ENCODE measurements at regions not wholly inside any gene's neighbourhood (a gene's known extent, or its start where the extent isn't known, plus 50 kb on each side); places are given as distances from the start of the nearest gene placed in this dataset.

DNA sequence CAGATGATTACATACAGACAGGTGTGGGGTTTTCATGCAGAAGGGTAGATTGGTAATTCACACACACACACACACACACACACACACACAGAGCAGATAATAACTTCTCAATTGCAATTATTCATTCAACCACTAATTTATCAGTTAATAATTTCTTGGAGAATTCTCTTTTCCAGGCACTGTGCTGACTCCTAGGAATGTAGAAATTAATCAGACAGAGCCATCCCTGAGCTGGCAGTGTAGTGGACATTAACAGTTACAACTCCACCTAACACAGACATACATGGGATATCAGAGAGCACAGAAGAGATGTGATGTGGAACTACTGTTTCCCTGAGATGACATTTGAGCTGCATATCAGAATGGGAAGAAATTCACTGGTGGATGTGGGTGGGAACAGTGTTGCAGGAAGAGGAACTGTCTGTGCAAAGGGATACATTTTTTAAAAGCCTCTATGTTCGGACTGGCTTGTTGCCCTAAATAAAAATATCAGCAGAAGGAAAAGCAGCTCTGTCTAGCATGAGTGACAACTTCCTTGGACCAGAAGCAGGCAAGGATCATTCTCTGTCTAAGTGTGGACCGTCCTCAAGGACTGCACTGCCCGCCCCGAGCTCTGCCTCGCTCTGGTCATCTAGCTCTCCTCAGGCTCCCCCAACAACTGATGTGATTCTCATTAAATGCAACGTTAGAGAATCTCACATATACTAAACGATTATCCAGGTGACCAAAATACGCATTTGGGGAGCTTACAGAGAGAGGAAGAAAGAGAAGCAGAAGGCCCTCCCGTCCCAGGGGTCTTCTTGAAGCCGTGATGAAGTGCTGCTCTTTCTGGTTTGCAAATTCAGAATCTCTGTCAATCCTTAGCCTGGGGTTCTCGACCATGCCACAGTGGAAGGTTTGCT is 173.4 kb upstream of the TRIB2 start:
- TF ChIP-seq ZNF274 (IDR thresholded peaks at IDR 0.05; ENCODE audit: low read depth, low read length) (no peak), YY1 (IDR thresholded peaks at IDR 0.05; ENCODE audit: insufficient read depth, insufficient read length) (no peak), SUZ12 (IDR thresholded peaks at IDR 0.05; ENCODE audit: extremely low read depth, insufficient read depth, insufficient read length) (no peak)
- H3K27me3 ChIP-seq (ENCODE audit: insufficient read depth, insufficient read length) = no peaks in the 10 kb centered on the region
- no peaks in the 10 kb centered on the region for H3K9me3 ChIP-seq (ENCODE audit: insufficient read depth, low read length)
- no peak for DNase-seq (ENCODE audit: low read depth, low spot score)
- no peaks in the 10 kb centered on the region for H3K36me3 ChIP-seq (ENCODE audit: insufficient read depth, insufficient read length, low read length)
- no peak overlapping the region for H3K9ac ChIP-seq (ENCODE audit: insufficient read length, low read depth)
- no peak overlapping the region for H3K4me3 ChIP-seq (ENCODE audit: insufficient read length, low read depth)
- H3K4me1 ChIP-seq (ENCODE audit: insufficient read depth, insufficient read length) = no peaks in the 10 kb centered on the region

DNA sequence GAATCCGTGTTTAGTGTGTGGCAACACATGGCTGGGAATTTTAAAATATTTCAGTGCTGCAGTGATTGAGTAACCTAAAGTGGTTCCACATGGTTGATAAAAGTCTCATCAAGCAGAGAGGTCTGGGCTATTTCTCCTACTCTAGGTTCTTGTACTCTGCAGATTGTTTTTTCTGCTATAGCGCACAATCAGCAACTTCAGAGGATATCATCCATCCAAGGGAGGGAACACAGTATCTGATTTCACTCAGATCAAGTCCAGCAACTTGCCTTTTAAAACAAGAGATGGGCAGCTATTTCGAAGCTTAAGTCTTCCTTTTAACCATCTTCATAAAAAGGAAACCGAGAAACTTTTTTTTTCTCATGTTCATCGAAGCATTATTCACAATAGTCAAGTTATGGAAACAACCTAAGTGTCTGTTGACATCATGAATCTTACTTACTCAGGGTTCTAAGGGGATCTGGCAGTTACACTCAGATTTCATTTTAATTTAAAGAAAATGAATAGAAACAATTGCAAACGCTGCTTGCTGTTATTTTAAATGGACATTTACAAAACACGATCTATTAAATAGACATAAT is 172.7 kb upstream of the TRIB2 start:
- Histone ChIP-seq H3K9me3 (ENCODE audit: insufficient read depth, low read length) (no peaks in the 10 kb centered on the region), H3K4me3 (ENCODE audit: insufficient read length, low read depth) (no peak overlapping the region), H3K9ac (ENCODE audit: insufficient read length, low read depth) (no peak overlapping the region), H3K27me3 (ENCODE audit: insufficient read depth, insufficient read length) (no peaks in the 10 kb centered on the region), H3K36me3 (ENCODE audit: insufficient read depth, insufficient read length, low read length) (no peaks in the 10 kb centered on the region), H3K4me1 (ENCODE audit: insufficient read depth, insufficient read length) (no peaks in the 10 kb centered on the region)
- TF ChIP-seq SUZ12 (IDR thresholded peaks at IDR 0.05; ENCODE audit: extremely low read depth, insufficient read depth, insufficient read length) (no peak), YY1 (IDR thresholded peaks at IDR 0.05; ENCODE audit: insufficient read depth, insufficient read length) (no peak), ZNF274 (IDR thresholded peaks at IDR 0.05; ENCODE audit: low read depth, low read length) (no peak)
- DNase-seq (ENCODE audit: low read depth, low spot score) = no peak

DNA sequence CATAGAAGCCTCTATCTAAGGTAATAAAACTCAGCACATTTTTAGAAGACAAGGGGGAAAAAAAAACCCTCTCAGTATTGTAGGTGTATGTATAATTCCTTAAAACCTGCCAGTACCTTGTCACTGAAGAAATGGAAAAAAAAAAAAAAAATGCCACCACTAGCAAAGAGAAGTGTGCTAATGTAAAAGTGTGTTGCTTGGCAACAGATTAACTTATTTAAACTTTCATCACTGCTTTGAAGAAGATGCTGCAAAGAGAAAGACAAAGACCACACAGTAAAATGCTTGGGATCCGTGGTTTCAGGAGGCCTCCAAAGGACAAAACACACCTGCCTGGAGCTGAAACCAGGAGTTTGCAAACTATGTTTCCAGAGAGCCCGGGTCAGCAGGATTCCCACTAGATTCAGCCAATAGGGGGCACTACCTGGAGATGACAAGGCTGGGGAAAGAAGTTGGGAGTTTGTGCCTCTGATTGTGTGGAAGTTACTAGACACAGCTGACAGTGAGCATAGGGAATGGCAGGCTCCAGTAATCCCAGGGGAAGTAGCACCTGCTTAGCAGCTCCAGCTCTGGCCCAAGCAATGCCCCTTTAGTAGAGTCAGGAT is 169.1 kb upstream of the TRIB2 start:
- no peaks in the 10 kb centered on the region for H3K9me3 ChIP-seq (ENCODE audit: insufficient read depth, low read length)
- no peaks in the 10 kb centered on the region for H3K4me1 ChIP-seq (ENCODE audit: insufficient read depth, insufficient read length)
- TF ChIP-seq YY1 (IDR thresholded peaks at IDR 0.05; ENCODE audit: insufficient read depth, insufficient read length) = no peak
- no peak for TF ChIP-seq SUZ12 (IDR thresholded peaks at IDR 0.05; ENCODE audit: extremely low read depth, insufficient read depth, insufficient read length)
- TF ChIP-seq ZNF274 (IDR thresholded peaks at IDR 0.05; ENCODE audit: low read depth, low read length) = no peak
- no peaks in the 10 kb centered on the region for H3K36me3 ChIP-seq (ENCODE audit: insufficient read depth, insufficient read length, low read length)
- DNase-seq (ENCODE audit: low read depth, low spot score) = no peak
- no peak overlapping the region for H3K4me3 ChIP-seq (ENCODE audit: insufficient read length, low read depth)
- no peaks in the 10 kb centered on the region for H3K27me3 ChIP-seq (ENCODE audit: insufficient read depth, insufficient read length)
- H3K9ac ChIP-seq (ENCODE audit: insufficient read length, low read depth) = no peak overlapping the region

DNA sequence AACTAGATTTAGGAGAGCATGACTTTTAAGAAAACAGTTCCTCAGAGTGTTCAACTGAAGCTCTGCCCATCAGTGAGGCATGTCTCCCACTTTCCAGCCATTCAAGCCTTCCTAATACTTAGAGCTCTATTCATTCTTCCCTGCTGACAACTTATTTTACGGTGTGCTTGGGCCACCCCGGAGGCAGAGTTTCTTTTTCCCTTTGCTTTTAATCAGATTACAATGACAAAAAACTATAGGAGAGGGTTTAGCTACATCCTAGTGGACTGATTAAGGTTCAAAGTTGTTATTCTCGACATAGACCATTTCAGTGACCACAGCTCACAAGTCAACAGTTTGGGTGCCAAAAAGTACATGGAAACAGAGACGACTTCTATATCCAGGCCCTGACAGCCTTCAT is 167.8 kb upstream of the TRIB2 start:
- Histone ChIP-seq H3K9me3 (ENCODE audit: insufficient read depth, low read length) (no peaks in the 10 kb centered on the region), H3K4me1 (ENCODE audit: insufficient read depth, insufficient read length) (no peaks in the 10 kb centered on the region), H3K9ac (ENCODE audit: insufficient read length, low read depth) (no peak overlapping the region), H3K4me3 (ENCODE audit: insufficient read length, low read depth) (no peak overlapping the region), H3K36me3 (ENCODE audit: insufficient read depth, insufficient read length, low read length) (no peaks in the 10 kb centered on the region), H3K27me3 (ENCODE audit: insufficient read depth, insufficient read length) (no peaks in the 10 kb centered on the region)
- no peak for DNase-seq (ENCODE audit: low read depth, low spot score)
- TF ChIP-seq YY1 (IDR thresholded peaks at IDR 0.05; ENCODE audit: insufficient read depth, insufficient read length) = no peak
- TF ChIP-seq SUZ12 (IDR thresholded peaks at IDR 0.05; ENCODE audit: extremely low read depth, insufficient read depth, insufficient read length) = no peak
- TF ChIP-seq ZNF274 (IDR thresholded peaks at IDR 0.05; ENCODE audit: low read depth, low read length) = no peak

DNA sequence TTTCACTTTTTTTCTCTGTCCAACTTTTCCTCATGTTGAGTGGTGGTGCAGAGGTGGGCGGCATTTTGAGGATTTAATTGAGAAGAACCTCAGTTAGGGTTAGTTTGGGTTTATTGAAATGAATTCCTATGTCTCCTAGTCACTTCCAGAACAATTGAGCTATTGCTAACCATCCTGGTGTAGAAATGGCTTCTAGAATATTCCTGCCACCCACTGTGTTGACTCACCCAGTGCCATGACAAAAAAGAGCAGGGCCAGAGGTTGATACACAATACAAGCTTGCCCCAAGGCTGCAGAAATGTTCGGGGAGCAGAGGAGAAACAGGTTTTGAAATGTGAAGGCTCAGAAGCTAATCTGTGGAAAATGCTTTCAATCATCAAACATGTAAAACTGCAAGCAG is 167.1 kb upstream of the TRIB2 start:
- Histone ChIP-seq H3K36me3 (ENCODE audit: insufficient read depth, insufficient read length, low read length) (no peaks in the 10 kb centered on the region), H3K9me3 (ENCODE audit: insufficient read depth, low read length) (no peaks in the 10 kb centered on the region), H3K4me1 (ENCODE audit: insufficient read depth, insufficient read length) (no peaks in the 10 kb centered on the region), H3K27me3 (ENCODE audit: insufficient read depth, insufficient read length) (no peaks in the 10 kb centered on the region), H3K4me3 (ENCODE audit: insufficient read length, low read depth) (no peak overlapping the region), H3K9ac (ENCODE audit: insufficient read length, low read depth) (no peak overlapping the region)
- TF ChIP-seq YY1 (IDR thresholded peaks at IDR 0.05; ENCODE audit: insufficient read depth, insufficient read length) = no peak
- no peak for TF ChIP-seq ZNF274 (IDR thresholded peaks at IDR 0.05; ENCODE audit: low read depth, low read length)
- TF ChIP-seq SUZ12 (IDR thresholded peaks at IDR 0.05; ENCODE audit: extremely low read depth, insufficient read depth, insufficient read length) = no peak
- no peak for DNase-seq (ENCODE audit: low read depth, low spot score)

DNA sequence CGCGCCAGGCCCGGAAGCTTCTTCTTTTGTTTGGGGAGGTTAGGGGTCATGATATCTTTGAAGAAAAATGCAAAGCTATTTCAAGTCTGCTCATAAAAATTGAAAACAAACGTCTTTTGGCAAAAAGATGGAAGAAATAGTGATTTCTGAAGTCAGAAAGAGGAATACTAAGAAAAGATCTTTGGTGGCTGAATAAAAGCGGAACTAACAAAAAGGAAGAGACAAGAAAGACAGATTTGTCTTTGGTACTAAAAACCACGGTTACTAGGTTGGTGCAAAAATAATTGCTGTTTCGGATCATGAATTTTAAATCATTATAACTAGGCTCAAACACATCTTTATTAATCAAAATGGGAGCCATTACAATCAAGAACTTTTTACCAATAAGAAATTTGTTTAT is 164.6 kb upstream of the TRIB2 start:
- no peak overlapping the region for H3K4me3 ChIP-seq (ENCODE audit: insufficient read length, low read depth)
- TF ChIP-seq ZNF274 (IDR thresholded peaks at IDR 0.05; ENCODE audit: low read depth, low read length) = no peak

More for the DNA sequence above, 164.6 kb upstream of the TRIB2 start:
- H3K27me3 ChIP-seq (ENCODE audit: insufficient read depth, insufficient read length) = no peaks in the 10 kb centered on the region
- H3K36me3 ChIP-seq (ENCODE audit: insufficient read depth, insufficient read length, low read length) = no peaks in the 10 kb centered on the region
- H3K9ac ChIP-seq (ENCODE audit: insufficient read length, low read depth) = no peak overlapping the region
- H3K9me3 ChIP-seq (ENCODE audit: insufficient read depth, low read length) = no peaks in the 10 kb centered on the region
- no peak for DNase-seq (ENCODE audit: low read depth, low spot score)
- H3K4me1 ChIP-seq (ENCODE audit: insufficient read depth, insufficient read length) = no peaks in the 10 kb centered on the region
